HG02943 (cell line): ENCODE measurements at regions not wholly inside any gene's neighbourhood (a gene's known extent, or its start where the extent isn't known, plus 50 kb on each side); places are given as distances from the start of the nearest gene placed in this dataset.

Experiments
- ATAC-seq: cut with Tn5 transposase; IDR thresholded peaks from one replicate; pipeline ENCODE4 v1.9.1; 2021; ENCODE audit warnings: mild to moderate bottlenecking, low read depth, moderate library complexity; ENCODE audit not compliant: unreplicated experiment

DNA sequence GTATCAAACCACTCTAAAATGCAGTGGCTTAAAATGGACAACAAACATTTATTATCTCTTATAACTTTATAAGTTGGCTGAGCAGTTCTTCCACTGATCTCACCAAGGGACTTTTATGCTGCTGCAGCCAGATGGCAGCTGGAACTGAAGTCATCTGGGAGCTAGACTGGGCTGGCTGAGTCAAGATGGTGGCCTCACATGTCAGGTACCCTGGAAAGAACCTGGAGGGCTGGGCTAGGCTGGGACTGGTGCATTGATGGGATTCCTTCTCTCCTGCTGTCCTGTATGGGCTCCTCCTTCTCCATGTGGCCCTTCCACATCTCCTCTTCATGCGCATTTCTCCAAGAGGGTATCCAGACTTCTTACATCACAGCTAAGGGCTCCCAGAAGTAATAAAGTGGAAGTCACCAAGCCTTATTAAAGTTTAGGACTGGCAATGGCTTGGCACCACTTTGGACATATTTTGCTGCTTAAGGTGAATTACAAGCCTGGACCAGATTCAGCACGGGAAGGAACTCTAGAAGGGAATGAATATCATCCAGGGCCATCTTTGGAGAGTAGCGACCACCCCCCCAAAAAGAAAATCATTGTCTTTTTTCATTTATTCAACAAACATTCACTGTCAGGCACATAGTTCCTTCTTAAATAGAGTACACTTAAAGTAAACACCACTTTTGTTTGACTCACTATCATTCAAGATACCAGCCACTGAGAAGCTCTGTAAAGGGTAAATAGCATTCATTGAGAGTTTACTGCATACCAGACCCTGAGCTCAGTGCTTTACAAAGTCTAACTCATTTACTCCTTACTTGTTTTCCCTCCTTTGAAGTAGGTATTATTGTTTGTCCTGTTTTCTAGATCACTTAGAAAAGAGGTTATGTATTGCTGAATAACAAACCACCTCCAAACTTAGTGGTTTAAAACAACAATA, 138.0 kb downstream of the ZFP36L2 start:
- ATAC-seq: no peak

- no peak for ATAC-seq
Measured at GRCh38 chr2:43087413-43087812, 139.0 kb downstream of the ZFP36L2 start.

DNA sequence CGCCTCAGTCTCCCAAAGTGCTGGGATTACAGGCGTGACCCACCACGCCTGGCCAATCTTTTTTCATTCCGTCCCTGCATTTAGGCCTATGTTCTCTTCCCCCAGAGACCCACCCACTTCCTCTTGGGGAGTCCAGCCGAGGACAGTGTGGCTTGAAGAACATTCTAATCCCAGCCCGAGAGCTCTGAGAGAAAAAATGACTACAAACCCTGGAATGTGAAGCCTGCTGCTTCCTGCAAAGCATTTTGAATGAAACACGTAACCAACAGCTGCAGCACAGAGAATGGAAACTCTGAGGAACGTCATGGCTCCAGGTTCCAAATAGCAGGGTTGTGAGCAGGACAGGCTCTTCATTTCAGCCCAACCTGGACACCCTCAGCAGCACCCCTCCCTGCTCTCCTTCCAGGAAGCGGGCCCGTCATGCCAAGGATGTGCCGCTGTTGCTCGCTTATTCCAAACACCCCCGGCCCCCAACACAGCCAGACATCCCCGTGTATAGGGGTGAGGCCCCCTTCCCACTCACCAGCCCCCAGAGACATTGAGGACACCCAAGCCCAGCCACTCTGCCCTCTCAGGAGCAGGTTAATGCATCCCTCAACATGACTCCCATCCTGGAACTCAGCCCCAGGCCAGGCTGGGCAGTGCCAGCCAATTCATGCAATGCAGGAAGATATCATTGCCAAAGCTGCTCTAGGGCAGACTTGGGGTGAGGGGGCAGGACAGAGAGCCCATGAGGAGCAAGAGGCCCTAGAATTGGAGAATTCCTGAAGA, 139.8 kb downstream of the ZFP36L2 start:
- no peak for ATAC-seq

- ATAC-seq: no peak
Measured at GRCh38 chr2:43085929-43086328, 140.5 kb downstream of the ZFP36L2 start.

GRCh38 chr2:43085505-43085904, 140.9 kb downstream of the ZFP36L2 start:
- ATAC-seq: no peak

DNA sequence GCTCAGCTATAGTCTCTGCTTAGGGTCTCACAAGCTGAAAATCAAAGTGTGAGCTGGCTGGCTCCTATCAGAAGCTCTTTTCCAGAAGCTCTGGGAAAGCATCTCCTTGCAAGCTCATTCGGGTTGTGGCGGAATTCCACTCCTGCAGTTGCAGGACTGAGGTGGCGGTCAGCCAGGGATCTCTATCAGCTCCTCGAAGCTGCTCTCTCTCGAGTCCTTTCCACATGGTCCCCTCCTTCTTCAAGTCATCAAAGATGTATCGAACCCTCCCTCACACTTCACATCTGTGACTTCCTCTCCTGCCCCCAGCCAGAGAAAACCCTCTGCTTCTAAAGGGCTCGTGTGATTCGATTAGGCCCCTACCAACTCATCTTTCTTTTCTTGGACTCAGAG, 141.7 kb downstream of the ZFP36L2 start:
- ATAC-seq: no peak

- no peak for ATAC-seq
Measured at GRCh38 chr2:43083710-43084698, 142.4 kb downstream of the ZFP36L2 start.

DNA sequence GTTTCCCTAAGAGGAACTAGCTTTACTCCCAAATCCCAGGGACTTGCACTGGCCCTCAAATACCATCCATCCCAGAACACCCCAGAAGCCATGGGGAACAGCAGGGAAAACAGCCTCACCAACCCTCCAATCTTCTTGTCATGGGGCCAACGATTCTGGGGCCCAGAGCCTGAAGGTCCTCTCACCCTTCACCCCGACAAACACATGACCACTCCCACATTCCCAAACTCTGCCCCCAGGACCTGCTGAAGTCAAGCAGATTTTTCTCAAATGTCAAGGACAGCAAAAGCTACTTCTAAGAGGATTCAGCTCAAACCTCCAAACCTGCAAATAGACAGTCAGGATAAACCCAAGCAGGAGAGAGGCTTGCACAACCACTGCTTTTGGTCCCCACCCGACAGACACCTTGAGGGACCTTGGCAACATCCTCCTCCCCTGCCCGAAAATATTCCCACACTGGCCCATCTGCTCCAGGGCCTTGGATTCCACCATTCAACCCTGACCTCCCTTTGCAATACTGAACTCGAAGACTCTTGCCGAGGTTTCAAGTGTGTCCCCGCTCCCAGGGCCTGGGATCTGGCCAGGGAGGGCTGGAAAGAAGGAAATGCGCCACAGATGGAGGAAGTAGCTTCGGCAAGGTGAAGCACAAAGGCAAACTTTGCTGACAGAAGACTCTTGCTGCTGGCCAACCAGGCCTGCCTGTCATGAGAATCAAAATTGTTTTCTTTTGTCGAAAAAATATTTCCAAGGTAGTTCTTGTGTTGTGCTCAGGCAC, 143.3 kb downstream of the ZFP36L2 start:
- no peak for ATAC-seq

DNA sequence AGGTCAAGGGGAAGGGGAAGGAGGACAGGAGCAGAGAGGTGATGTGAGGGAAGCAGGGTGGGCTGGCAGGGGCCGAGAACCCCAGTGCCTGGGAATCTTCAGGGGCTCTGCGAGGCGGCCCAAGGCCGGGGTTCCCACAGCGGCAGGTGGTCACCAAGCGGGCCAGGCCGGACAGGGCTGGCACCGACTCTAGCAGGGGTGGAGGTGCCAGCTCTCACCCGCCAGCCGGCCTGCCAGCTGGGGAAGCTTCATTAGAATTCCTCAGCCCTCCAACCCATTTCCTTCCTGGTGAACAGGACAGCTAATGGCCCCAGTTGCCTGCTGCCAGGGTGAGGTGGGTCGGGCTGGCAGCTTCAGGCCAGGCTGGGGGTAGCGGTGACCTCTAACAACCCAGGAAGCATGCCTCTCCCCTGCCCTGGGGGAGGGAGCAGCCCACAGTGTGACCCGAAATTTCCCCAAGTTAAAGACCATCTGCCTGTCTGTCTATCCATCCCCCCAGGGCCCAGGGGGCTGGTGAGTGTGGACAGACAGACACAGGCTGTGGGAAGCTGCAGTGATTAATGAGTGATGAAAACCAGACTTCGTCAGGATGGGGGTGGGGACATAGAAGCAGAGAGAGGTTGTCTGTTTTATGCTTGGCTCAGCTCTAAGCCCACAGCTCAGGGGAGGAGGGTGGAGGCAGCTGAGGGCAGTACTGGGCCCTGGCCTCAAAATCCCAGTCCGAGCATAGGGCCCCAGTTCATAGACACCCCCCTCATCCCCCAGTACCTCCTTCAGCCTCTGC, 144.1 kb downstream of the ZFP36L2 start:
- no peak for ATAC-seq

GRCh38 chr2:43081131-43081765, 145.2 kb downstream of the ZFP36L2 start:
- no peak for ATAC-seq

GRCh38 chr2:43080571-43081021, 145.8 kb downstream of the ZFP36L2 start:
- no peak for ATAC-seq

DNA sequence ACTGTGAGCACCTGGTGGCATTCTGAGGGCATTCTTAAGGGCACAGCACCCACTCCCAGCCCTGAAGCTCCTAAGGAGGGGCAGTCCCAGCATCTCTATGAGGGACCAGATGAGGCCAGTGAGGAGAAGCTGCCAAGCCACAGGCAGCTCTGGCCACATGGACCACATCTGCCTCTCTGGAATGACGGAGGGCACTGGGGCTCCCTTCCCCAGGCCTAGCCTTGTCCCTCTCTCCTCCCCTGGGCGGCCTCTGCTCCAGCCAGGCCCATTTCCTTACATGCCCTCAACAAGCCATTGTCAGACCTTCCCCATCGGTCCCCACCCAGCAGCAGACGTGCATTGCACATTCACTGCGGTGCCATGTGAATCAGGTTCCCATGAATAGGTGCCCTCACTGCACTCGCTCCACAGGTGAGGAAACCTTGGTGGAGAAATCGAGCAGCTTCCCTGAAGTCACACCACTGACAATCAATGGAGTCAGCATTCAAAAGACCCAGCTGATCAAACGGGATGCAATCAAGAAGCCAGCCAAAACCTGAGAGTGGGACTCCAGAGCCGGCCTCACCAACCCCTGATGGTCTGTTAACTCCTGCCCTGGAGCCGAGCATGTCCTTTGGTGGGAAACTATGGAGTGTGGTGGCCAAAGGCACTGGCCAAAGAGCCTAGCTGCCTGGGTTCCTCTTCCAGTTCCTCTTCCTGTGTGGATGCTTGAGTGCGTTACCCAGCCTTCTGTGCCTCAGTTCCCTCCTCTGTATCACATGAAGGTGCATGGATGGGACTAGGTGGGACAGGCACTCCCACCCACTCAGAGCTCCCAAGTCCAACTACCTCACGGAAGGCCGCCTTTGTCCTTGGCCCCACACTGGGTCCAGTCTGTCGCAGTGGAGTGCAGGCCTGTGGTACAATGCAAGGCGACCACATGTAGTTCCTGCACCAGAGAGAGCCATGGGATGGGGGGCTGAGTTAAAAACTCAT, 147.3 kb downstream of the ZFP36L2 start:
- ATAC-seq: no peak

DNA sequence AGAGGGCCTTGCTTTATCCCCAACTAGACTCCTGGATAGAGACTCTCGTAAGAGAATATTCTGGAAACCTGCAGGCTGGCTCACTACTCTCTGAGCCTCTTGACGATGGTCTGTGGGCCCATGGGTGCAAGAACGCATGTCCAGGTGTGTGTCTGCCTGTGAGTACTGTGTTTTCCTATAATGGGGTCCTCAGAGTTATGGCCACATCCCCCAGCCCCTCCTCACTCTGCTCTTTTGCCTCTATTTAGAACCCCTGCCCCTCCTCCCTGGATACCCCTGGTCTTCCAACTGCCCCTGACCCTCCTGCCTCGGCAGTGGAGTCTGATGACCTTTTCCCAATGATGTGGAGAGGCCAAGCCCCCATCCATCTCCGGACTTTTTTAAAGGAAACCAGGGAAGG, 148.1 kb downstream of the ZFP36L2 start:
- ATAC-seq: no peak

- ATAC-seq: no peak
Measured at GRCh38 chr2:43077876-43078275, 148.5 kb downstream of the ZFP36L2 start.

- ATAC-seq: no peak
Measured at GRCh38 chr2:43076676-43077075, 149.7 kb downstream of the ZFP36L2 start.

DNA sequence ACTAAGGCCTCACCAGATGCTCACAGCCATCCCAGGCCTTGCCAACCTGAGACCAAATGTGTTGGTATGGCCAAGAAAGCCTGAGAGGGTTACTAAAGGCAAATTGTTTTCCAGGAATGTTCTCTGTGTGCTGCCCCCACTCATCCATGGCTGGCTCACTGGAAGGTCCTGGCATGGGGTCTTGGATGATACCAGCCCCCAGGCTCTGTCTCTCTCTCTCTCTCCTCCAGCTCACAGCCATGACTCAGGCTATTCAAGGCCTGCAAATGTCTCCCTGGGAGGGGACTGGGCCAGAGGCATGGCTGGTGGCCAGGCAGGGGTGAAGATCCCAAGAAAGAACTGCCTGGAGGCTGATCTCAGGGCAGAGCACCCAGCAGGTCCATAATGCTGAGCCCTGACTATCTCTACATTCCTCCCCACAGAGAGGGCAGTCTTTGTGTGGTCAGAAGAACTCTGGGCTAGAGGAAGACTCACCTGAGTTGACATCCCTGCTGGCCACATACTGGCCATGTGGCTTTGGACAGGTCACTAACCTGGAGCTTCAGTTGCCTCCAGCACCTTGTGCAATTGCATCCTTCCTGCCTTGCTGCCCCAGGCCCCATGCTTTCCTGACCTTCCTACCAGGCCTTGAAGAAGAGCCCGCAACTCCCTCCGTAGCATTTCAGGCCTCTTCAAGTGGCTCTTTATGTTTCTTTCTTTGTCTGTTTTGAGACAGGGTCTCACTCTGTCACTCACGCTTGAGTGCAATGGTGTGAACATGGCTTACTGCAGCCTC, 150.4 kb downstream of the ZFP36L2 start:
- ATAC-seq: no peak
